Common myeloid progenitor, CD34-positive (primary cell): ENCODE measurements at regions not wholly inside any gene's neighbourhood (a gene's known extent, or its start where the extent isn't known, plus 50 kb on each side); places are given as distances from the start of the nearest gene placed in this dataset.
A peak's percentile ranks its signal among the peaks of the same experiment; 100 is the strongest.

Source experiments
- CTCF ChIA-PET: fragments of 350-600 bp; sonication (Branson Sonifier 250); formaldehyde crosslinking; loops from one replicate; lab custom pipeline; 2021; ENCODE audit warnings: antibody characterized with exemption; lab: Charles Lee
- POLR2A ChIA-PET: fragments of 350-600 bp; sonication (Branson Sonifier 250); formaldehyde crosslinking; loops from one replicate; lab custom pipeline; 2021; ENCODE audit warnings: antibody characterized with exemption; lab: Charles Lee
- DNase-seq, 3 donors: peaks; one replicate each; pipeline versions ENCODE4 v3.0.0 to v3.0.0-alpha.2; 2013
- H3K27ac ChIP-seq, 2 experiments: 1 replicate in 1 of 2; 2 replicates in 1 of 2; pipeline ENCODE4 v1.7.0; 2013; ENCODE audit warnings: inconsistent platforms in 2 of 2, low read length in 2 of 2, mild to moderate bottlenecking in 2 of 2, low read depth in 1 of 2, moderate library complexity in 1 of 2; ENCODE audit not compliant: severe bottlenecking in 2 of 2, insufficient read depth in 1 of 2, poor library complexity in 1 of 2
- H3K27me3 ChIP-seq, 5 experiments: replicated peaks in 2 of 5; 1 replicate in 3 of 5; 2 replicates in 2 of 5; pipeline versions ENCODE4 v1.6.1 to v1.7.0; 2013; ENCODE audit warnings: low read length in 4 of 5, mild to moderate bottlenecking in 2 of 5, moderate library complexity in 2 of 5, inconsistent platforms in 1 of 5; ENCODE audit not compliant: insufficient read depth in 5 of 5, control insufficient read depth in 4 of 5
- H3K36me3 ChIP-seq, 4 experiments: 1 replicate in 2 of 4; 2 replicates in 2 of 4; pipeline versions ENCODE4 v1.6.1 to v1.7.0; 2013; ENCODE audit warnings: low read length in 3 of 4, control low read depth in 1 of 4, mild to moderate bottlenecking in 1 of 4; ENCODE audit not compliant: control insufficient read depth in 4 of 4, insufficient read depth in 4 of 4
- H3K4me1 ChIP-seq, 4 experiments: 1 replicate in 3 of 4; 2 replicates in 1 of 4; pipeline versions ENCODE4 v1.6.1 to v1.7.1; 2013; ENCODE audit warnings: low read length in 3 of 4, mild to moderate bottlenecking in 3 of 4, control low read depth in 1 of 4, inconsistent platforms in 1 of 4, moderate library complexity in 1 of 4; ENCODE audit not compliant: control insufficient read depth in 4 of 4, insufficient read depth in 4 of 4; ENCODE audit errors: control extremely low read depth in 1 of 4
- H3K4me3 ChIP-seq, 7 experiments: 1 replicate in 4 of 7; 2 replicates in 3 of 7; pipeline versions ENCODE4 v1.5.1 to v1.7.0; 2013; ENCODE audit warnings: mild to moderate bottlenecking in 7 of 7, low read length in 6 of 7, moderate library complexity in 6 of 7, inconsistent platforms in 2 of 7, low read depth in 2 of 7, control low read depth in 1 of 7; ENCODE audit not compliant: insufficient read depth in 4 of 7, control insufficient read depth in 1 of 7; ENCODE audit errors: extremely low read depth in 1 of 7
- H3K9me3 ChIP-seq, 5 experiments: 1 replicate in 4 of 5; 2 replicates in 1 of 5; pipeline versions ENCODE4 v1.6.1 to v1.7.1; 2013; ENCODE audit warnings: low read length in 4 of 5, mild to moderate bottlenecking in 2 of 5, inconsistent platforms in 1 of 5, low read depth in 1 of 5, moderate library complexity in 1 of 5; ENCODE audit not compliant: control insufficient read depth in 4 of 5, insufficient read depth in 2 of 5; ENCODE audit errors: control extremely low read depth in 1 of 5
- WGBS: methylation state at CpG from one replicate; pipeline ENCODE4 v1.1.5; 2013; ENCODE audit not compliant: insufficient coverage; 5-methylcytosine and 5-hydroxymethylcytosine counted together

- H3K4me1 ChIP-seq = no peaks in the 10 kb centered on the region
- 39% methylated on average over 2 of the region's 4 CpGs for WGBS
- H3K27me3 ChIP-seq = no peaks in the 10 kb centered on the region
- H3K4me3 ChIP-seq = no peak overlapping the region
- H3K36me3 ChIP-seq = no peaks in the 10 kb centered on the region
- CTCF ChIA-PET = no interaction called here
- POLR2A ChIA-PET = no interaction called here
- H3K27ac ChIP-seq = no peak overlapping the region
- no peaks in the 10 kb centered on the region for H3K9me3 ChIP-seq
- DNase-seq = no peak
These were observed 174.6 kb downstream of the PRR32 start for GRCh38 chrX:126994032-126994600.

GRCh38 chrX:127011629-127012028 lies 192.1 kb downstream of the PRR32 start:
- H3K4me1 ChIP-seq = no peaks in the 10 kb centered on the region
- H3K9me3 ChIP-seq = no peaks in the 10 kb centered on the region
- H3K27ac ChIP-seq = no peak overlapping the region
- H3K4me3 ChIP-seq = no peak overlapping the region
- ChIA-PET POLR2A (no interaction called here), CTCF (no interaction called here)
- H3K36me3 ChIP-seq = no peaks in the 10 kb centered on the region
- no peaks in the 10 kb centered on the region for H3K27me3 ChIP-seq
- 78% methylated on average over 2 of the region's 2 CpGs for WGBS
- no peak for DNase-seq

GRCh38 chrX:127025013-127025412 lies 205.5 kb downstream of the PRR32 start:
- whole genome bisulfite sequencing = 90% methylated on average over 1 of the region's 2 CpGs
- no peaks in the 10 kb centered on the region for H3K27me3 ChIP-seq
- no peak overlapping the region for H3K27ac ChIP-seq
- no peaks in the 10 kb centered on the region for H3K4me1 ChIP-seq
- POLR2A ChIA-PET = no interaction called here
- H3K4me3 ChIP-seq = no peak overlapping the region
- CTCF ChIA-PET = no interaction called here
- H3K36me3 ChIP-seq = no peaks in the 10 kb centered on the region
- H3K9me3 ChIP-seq = no peaks in the 10 kb centered on the region
- DNase-seq = no peak

GRCh38 chrX:127030016-127030748 lies 210.7 kb downstream of the PRR32 start:
- CTCF ChIA-PET = no interaction called here
- H3K27me3 ChIP-seq = no peaks in the 10 kb centered on the region
- no peak overlapping the region for H3K4me3 ChIP-seq
- POLR2A ChIA-PET = no interaction called here
- H3K36me3 ChIP-seq = no peaks in the 10 kb centered on the region
- H3K4me1 ChIP-seq = no peaks in the 10 kb centered on the region
- H3K27ac ChIP-seq = no peak overlapping the region
- H3K9me3 ChIP-seq = no peaks in the 10 kb centered on the region
- DNase-seq = no peak
- WGBS = 100% methylated on average over 1 of the region's 5 CpGs

GRCh38 chrX:127037159-127037558 lies 217.6 kb downstream of the PRR32 start:
- H3K36me3 ChIP-seq = no peaks in the 10 kb centered on the region
- no peak for DNase-seq
- POLR2A ChIA-PET = no interaction called here
- no peaks in the 10 kb centered on the region for H3K27me3 ChIP-seq
- no peak overlapping the region for H3K27ac ChIP-seq
- H3K4me3 ChIP-seq = no peak overlapping the region
- no peaks in the 10 kb centered on the region for H3K9me3 ChIP-seq
- 40% methylated on average over 1 of the region's 2 CpGs for WGBS
- CTCF ChIA-PET = no interaction called here
- no peaks in the 10 kb centered on the region for H3K4me1 ChIP-seq

- no peak overlapping the region for H3K4me3 ChIP-seq
- H3K27me3 ChIP-seq = no peaks in the 10 kb centered on the region
- ChIA-PET POLR2A (no interaction called here), CTCF (no interaction called here)
- WGBS = no CpG with 5 or more reads among the region's 1 CpG
- H3K27ac ChIP-seq = no peak overlapping the region
- DNase-seq = peak in 2 of 3 donors; percentile 8 to 11
- H3K36me3 ChIP-seq = no peaks in the 10 kb centered on the region
- H3K4me1 ChIP-seq = no peaks in the 10 kb centered on the region
- H3K9me3 ChIP-seq = no peaks in the 10 kb centered on the region
These were observed 218.5 kb downstream of the PRR32 start for GRCh38 chrX:127038065-127038464.

GRCh38 chrX:127057891-127058619 lies 238.5 kb downstream of the PRR32 start:
- no peaks in the 10 kb centered on the region for H3K36me3 ChIP-seq
- no peaks in the 10 kb centered on the region for H3K27me3 ChIP-seq
- ChIA-PET POLR2A (no interaction called here), CTCF (no interaction called here)
- WGBS = 100% methylated on average over 2 of the region's 3 CpGs
- no peaks in the 10 kb centered on the region for H3K4me1 ChIP-seq
- no peak overlapping the region for H3K27ac ChIP-seq
- H3K9me3 ChIP-seq = no peaks in the 10 kb centered on the region
- no peak for DNase-seq
- no peak overlapping the region for H3K4me3 ChIP-seq
